Bone marrow (tissue), 2 donors: ENCODE measurements at regions not wholly inside any gene's neighbourhood (a gene's known extent, or its start where the extent isn't known, plus 50 kb on each side); places are given as distances from the start of the nearest gene placed in this dataset.
"Not testable (repeated sequence)": the region's sequence is repeated elsewhere in the genome, so short reads cannot be mapped to it uniquely, and the experiment has no call there.

Source experiments
- DNase-seq, 2 donors: peaks; one replicate each; lab custom pipeline; 2025; lab: John Stamatoyannopoulos, UW

GRCh38 chr6:148602136-148602535 is 144.7 kb upstream of the UST start:
- no peak for DNase-seq

GRCh38 chr6:148608199-148608951 is 138.5 kb upstream of the UST start:
- no peak for DNase-seq

- no peak for DNase-seq
These were observed 135.6 kb upstream of the UST start for GRCh38 chr6:148611213-148611612.

- DNase-seq: no peak
These were observed 134.8 kb upstream of the UST start for GRCh38 chr6:148612043-148612442.

GRCh38 chr6:148614602-148615001 is 132.2 kb upstream of the UST start:
- no peak for DNase-seq

- no peak for DNase-seq
These were observed 130.0 kb upstream of the UST start for GRCh38 chr6:148616841-148617240.

- DNase-seq: no peak
These were observed 129.3 kb upstream of the UST start for GRCh38 chr6:148617530-148617929.

- no peak for DNase-seq
These were observed 126.9 kb upstream of the UST start for GRCh38 chr6:148619891-148620290.

- no peak for DNase-seq
These were observed 126.1 kb upstream of the UST start for GRCh38 chr6:148620579-148621298.

- DNase-seq: no peak
These were observed 121.2 kb upstream of the UST start for GRCh38 chr6:148625609-148626008.

- no peak for DNase-seq
These were observed 118.6 kb upstream of the UST start for GRCh38 chr6:148628251-148628650.

- DNase-seq: no peak
These were observed 117.6 kb upstream of the UST start for GRCh38 chr6:148629181-148629580.

- no peak for DNase-seq
These were observed 117.0 kb upstream of the UST start for GRCh38 chr6:148629592-148630465.

- no peak for DNase-seq
These were observed 111.6 kb upstream of the UST start for GRCh38 chr6:148635070-148635743.

GRCh38 chr6:148641836-148642235 is 105.0 kb upstream of the UST start:
- not testable (repeated sequence) for DNase-seq

- DNase-seq: not testable (repeated sequence)
These were observed 103.6 kb upstream of the UST start for GRCh38 chr6:148643208-148643607.

- DNase-seq: not testable (repeated sequence)
These were observed 101.8 kb upstream of the UST start for GRCh38 chr6:148645049-148645448.

- DNase-seq: peak in 1 of 2 donors; percentile 9
These were observed 97.9 kb upstream of the UST start for GRCh38 chr6:148648754-148649453.

GRCh38 chr6:148649454-148649963 is 97.3 kb upstream of the UST start:
- DNase-seq: no peak

GRCh38 chr6:148650941-148651505 is 95.8 kb upstream of the UST start:
- no peak for DNase-seq

- DNase-seq: no peak
These were observed 94.6 kb upstream of the UST start for GRCh38 chr6:148652205-148652604.
